ENCODE measurements at regions not wholly inside any gene's neighbourhood (a gene's known extent, or its start where the extent isn't known, plus 50 kb on each side); places are given as distances from the start of the nearest gene placed in this dataset.

DNA sequence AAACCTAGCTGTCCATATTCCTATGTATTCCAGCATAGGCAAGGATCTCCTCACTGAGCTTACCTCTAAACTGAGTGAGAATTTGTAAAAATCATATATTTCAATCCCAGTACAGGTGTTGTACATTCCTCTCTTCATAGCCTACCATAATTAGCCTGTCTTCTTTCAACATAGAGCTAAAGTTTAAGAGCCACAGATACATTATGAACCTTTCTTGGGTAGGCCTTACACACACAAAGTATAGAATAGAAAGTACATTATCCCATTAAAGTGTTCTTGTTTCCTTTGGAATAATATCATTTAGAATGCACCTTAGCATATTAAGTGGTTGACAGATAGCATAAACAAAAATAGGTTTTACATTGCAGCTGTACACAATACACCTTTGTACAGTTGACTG lies 282.1 kb upstream of the TMEM161B start:
- Histone ChIP-seq H3K27ac (ENCODE audit: low read depth in 2 of 2, low read length in 2 of 2) (no peak overlapping the region), H3K27me3 (ENCODE audit: control insufficient read depth, insufficient read depth, low read length) (no peaks in the 10 kb centered on the region), H3K4me3 (ENCODE audit: low read length in 3 of 3) (no peak overlapping the region), H3K4me1 (ENCODE audit: control insufficient read depth in 2 of 3, insufficient read depth in 2 of 3, low read depth in 1 of 3, low read length in 3 of 3) (no peaks in the 10 kb centered on the region), H3K36me3 (ENCODE audit: control insufficient read depth in 2 of 3, insufficient read depth in 3 of 3, low read length in 3 of 3) (no peaks in the 10 kb centered on the region), H3K9me3 (ENCODE audit: control insufficient read depth in 2 of 3, insufficient read depth in 1 of 3, low read length in 3 of 3) (no peaks in the 10 kb centered on the region), H3K9ac (ENCODE audit: low read length in 3 of 3) (no peak overlapping the region)
- intact Hi-C loops (cut with DNase I): no loop called here
- TF ChIP-seq, protein P1, sequence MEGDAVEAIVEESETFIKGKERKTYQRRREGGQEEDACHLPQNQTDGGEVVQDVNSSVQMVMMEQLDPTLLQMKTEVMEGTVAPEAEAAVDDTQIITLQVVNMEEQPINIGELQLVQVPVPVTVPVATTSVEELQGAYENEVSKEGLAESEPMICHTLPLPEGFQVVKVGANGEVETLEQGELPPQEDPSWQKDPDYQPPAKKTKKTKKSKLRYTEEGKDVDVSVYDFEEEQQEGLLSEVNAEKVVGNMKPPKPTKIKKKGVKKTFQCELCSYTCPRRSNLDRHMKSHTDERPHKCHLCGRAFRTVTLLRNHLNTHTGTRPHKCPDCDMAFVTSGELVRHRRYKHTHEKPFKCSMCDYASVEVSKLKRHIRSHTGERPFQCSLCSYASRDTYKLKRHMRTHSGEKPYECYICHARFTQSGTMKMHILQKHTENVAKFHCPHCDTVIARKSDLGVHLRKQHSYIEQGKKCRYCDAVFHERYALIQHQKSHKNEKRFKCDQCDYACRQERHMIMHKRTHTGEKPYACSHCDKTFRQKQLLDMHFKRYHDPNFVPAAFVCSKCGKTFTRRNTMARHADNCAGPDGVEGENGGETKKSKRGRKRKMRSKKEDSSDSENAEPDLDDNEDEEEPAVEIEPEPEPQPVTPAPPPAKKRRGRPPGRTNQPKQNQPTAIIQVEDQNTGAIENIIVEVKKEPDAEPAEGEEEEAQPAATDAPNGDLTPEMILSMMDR (IDR thresholded peaks at IDR 0.05; ENCODE audit: borderline replicate concordance, extremely low read depth, insufficient read depth): no peak
- no peak for DNase-seq
- FAIRE-seq: no peak

- Histone ChIP-seq H3K4me1 (ENCODE audit: control insufficient read depth in 2 of 3, insufficient read depth in 2 of 3, low read depth in 1 of 3, low read length in 3 of 3) (no peaks in the 10 kb centered on the region), H3K9ac (ENCODE audit: low read length in 3 of 3) (no peak overlapping the region), H3K4me3 (ENCODE audit: low read length in 3 of 3) (no peak overlapping the region), H3K9me3 (ENCODE audit: control insufficient read depth in 2 of 3, insufficient read depth in 1 of 3, low read length in 3 of 3) (no peaks in the 10 kb centered on the region), H3K27me3 (ENCODE audit: control insufficient read depth, insufficient read depth, low read length) (no peaks in the 10 kb centered on the region), H3K36me3 (ENCODE audit: control insufficient read depth in 2 of 3, insufficient read depth in 3 of 3, low read length in 3 of 3) (no peaks in the 10 kb centered on the region), H3K27ac (ENCODE audit: low read depth in 2 of 2, low read length in 2 of 2) (no peak overlapping the region)
- no peak for DNase-seq
- TF ChIP-seq, protein P1 (IDR thresholded peaks at IDR 0.05; ENCODE audit: borderline replicate concordance, extremely low read depth, insufficient read depth): no peak
- intact Hi-C loops (cut with DNase I): no loop called here
- FAIRE-seq: no peak
Observed at GRCh38 chr5:88548136-88548805, 279.6 kb upstream of the TMEM161B start.

DNA sequence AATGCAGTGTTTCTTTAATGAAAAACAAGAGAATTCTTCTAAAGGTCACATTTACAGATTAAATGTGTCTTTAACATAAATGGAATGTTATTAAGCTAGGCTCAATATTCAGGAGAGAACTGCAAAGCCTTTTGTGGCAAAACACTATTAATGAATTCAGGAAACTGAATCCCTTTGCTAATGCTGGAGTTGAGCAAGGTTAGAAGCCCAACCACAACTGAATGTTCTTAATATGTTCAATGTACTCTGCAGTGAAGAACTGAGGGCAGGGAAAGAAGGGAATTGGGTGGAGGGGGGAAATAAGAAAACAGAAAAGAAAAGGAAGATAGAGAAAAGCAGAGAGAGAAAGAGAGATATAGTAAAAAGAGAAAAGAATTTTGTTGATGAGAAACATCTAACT lies 276.7 kb upstream of the TMEM161B start:
- Histone ChIP-seq H3K9ac (ENCODE audit: low read length in 3 of 3) (no peak overlapping the region), H3K9me3 (ENCODE audit: control insufficient read depth in 2 of 3, insufficient read depth in 1 of 3, low read length in 3 of 3) (no peaks in the 10 kb centered on the region), H3K36me3 (ENCODE audit: control insufficient read depth in 2 of 3, insufficient read depth in 3 of 3, low read length in 3 of 3) (no peaks in the 10 kb centered on the region), H3K27ac (ENCODE audit: low read depth in 2 of 2, low read length in 2 of 2) (no peak overlapping the region), H3K27me3 (ENCODE audit: control insufficient read depth, insufficient read depth, low read length) (no peaks in the 10 kb centered on the region), H3K4me3 (ENCODE audit: low read length in 3 of 3) (no peak overlapping the region), H3K4me1 (ENCODE audit: control insufficient read depth in 2 of 3, insufficient read depth in 2 of 3, low read depth in 1 of 3, low read length in 3 of 3) (no peaks in the 10 kb centered on the region)
- DNase-seq (no peak), FAIRE-seq (no peak)
- intact Hi-C loops (cut with DNase I): no loop called here
- TF ChIP-seq, protein P1 (IDR thresholded peaks at IDR 0.05; ENCODE audit: borderline replicate concordance, extremely low read depth, insufficient read depth): no peak

DNA sequence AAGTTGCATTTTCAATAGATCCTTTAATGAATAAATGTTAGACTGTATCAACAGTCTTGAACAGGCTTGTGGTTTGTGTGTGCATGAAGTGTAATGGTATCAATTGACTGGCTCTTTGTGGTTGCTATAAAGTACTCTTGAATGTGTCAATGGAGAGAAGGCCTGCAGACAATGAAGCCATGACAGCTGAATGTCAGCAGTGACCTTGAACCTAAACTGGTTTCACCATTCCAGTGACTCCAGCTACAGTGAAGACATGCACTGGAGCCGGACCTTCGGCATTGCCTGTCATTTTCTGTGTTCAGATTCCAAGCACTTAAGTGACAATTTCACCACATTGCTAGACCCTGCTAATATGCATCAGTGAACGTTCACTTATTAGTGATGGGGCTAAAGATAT lies 276.0 kb upstream of the TMEM161B start:
- H3K27me3 ChIP-seq (ENCODE audit: control insufficient read depth, insufficient read depth, low read length): no peaks in the 10 kb centered on the region
- no peaks in the 10 kb centered on the region for H3K36me3 ChIP-seq (ENCODE audit: control insufficient read depth in 2 of 3, insufficient read depth in 3 of 3, low read length in 3 of 3)
- intact Hi-C loops (cut with DNase I): no loop called here
- no peak overlapping the region for H3K27ac ChIP-seq (ENCODE audit: low read depth in 2 of 2, low read length in 2 of 2)
- TF ChIP-seq, protein P1 (IDR thresholded peaks at IDR 0.05; ENCODE audit: borderline replicate concordance, extremely low read depth, insufficient read depth): no peak
- no peaks in the 10 kb centered on the region for H3K4me1 ChIP-seq (ENCODE audit: control insufficient read depth in 2 of 3, insufficient read depth in 2 of 3, low read depth in 1 of 3, low read length in 3 of 3)
- DNase-seq: no peak
- no peak overlapping the region for H3K9ac ChIP-seq (ENCODE audit: low read length in 3 of 3)
- H3K4me3 ChIP-seq (ENCODE audit: low read length in 3 of 3): no peak overlapping the region
- FAIRE-seq: no peak
- no peaks in the 10 kb centered on the region for H3K9me3 ChIP-seq (ENCODE audit: control insufficient read depth in 2 of 3, insufficient read depth in 1 of 3, low read length in 3 of 3)
